ENCODE measurements at regions not wholly inside any gene's neighbourhood (a gene's known extent, or its start where the extent isn't known, plus 50 kb on each side); places are given as distances from the start of the nearest gene placed in this dataset.

DNA sequence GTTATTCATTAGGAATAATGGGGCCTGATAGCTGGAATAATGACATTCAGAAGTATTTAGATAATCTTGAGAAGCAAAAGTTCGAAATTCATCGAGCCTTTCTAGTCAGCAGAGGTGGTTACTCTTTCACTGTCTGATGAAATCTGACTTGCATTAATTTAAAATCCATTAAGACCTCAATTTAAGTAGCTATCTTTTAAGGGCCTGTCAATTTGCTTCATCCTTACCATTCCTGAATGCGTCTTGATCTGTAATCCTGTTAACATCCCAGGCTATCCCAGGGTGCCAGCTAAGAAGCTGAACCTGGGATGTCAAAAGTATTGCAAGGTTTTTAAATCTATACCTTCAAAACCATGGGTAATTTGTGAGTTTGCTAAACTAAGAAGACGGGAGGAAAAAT is 1491.0 kb upstream of the MIR17HG start:
- Histone ChIP-seq H3K9ac (ENCODE audit: low read length) (no peak overlapping the region), H3K4me3 (ENCODE audit: low read length) (no peak overlapping the region), H4K20me1 (ENCODE audit: insufficient read depth, low read length) (no peaks in the 10 kb centered on the region), H3K9me3 (ENCODE audit: insufficient read depth, low read length) (no peaks in the 10 kb centered on the region), H3K36me3 (replicated peaks; ENCODE audit: low read depth, low read length) (no peaks in the 10 kb centered on the region), H3K27ac (ENCODE audit: low read length) (no peak overlapping the region), H3K27me3 (ENCODE audit: low read depth, low read length) (no peaks in the 10 kb centered on the region), H3K79me2 (ENCODE audit: low read length) (no peaks in the 10 kb centered on the region), H3K4me2 (ENCODE audit: low read length) (no peak overlapping the region), H2AFZ (ENCODE audit: low read depth, low read length) (no peak overlapping the region), H3K4me1 (ENCODE audit: low read length) (peaks cover 12% of the 10 kb centered on the region)
- no peak for TF ChIP-seq EZH2phosphoT487 (IDR thresholded peaks at IDR 0.05; ENCODE audit: low read depth)
- TF ChIP-seq, protein P1, sequence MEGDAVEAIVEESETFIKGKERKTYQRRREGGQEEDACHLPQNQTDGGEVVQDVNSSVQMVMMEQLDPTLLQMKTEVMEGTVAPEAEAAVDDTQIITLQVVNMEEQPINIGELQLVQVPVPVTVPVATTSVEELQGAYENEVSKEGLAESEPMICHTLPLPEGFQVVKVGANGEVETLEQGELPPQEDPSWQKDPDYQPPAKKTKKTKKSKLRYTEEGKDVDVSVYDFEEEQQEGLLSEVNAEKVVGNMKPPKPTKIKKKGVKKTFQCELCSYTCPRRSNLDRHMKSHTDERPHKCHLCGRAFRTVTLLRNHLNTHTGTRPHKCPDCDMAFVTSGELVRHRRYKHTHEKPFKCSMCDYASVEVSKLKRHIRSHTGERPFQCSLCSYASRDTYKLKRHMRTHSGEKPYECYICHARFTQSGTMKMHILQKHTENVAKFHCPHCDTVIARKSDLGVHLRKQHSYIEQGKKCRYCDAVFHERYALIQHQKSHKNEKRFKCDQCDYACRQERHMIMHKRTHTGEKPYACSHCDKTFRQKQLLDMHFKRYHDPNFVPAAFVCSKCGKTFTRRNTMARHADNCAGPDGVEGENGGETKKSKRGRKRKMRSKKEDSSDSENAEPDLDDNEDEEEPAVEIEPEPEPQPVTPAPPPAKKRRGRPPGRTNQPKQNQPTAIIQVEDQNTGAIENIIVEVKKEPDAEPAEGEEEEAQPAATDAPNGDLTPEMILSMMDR (IDR thresholded peaks at IDR 0.05; ENCODE audit: low read depth, low read length) = no peak

DNA sequence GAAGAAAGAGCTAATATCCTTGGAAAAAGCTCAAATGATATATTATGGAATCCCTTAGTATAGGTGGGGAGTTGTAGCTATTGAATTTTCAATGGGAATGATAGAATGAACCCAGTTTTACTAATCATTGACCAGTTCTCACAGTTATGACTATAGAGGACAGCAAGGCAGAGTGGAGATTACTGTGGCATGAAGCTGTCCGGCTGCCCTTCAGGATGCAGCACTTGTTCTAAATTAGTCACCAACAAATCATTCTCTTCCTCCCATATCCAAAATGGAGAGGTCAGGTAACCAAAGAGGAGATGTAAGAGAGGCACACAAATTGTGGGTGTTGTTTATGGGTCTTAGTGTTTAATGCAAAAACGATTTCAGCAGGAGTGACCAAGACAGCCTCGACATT is 1490.0 kb upstream of the MIR17HG start:
- H2AFZ ChIP-seq (ENCODE audit: low read depth, low read length) = no peak overlapping the region
- H3K9ac ChIP-seq (ENCODE audit: low read length) = no peak overlapping the region
- no peaks in the 10 kb centered on the region for H3K9me3 ChIP-seq (ENCODE audit: insufficient read depth, low read length)
- no peaks in the 10 kb centered on the region for H4K20me1 ChIP-seq (ENCODE audit: insufficient read depth, low read length)
- no peak for TF ChIP-seq EZH2phosphoT487 (IDR thresholded peaks at IDR 0.05; ENCODE audit: low read depth)
- TF ChIP-seq, protein P1 (IDR thresholded peaks at IDR 0.05; ENCODE audit: low read depth, low read length) = no peak
- no peaks in the 10 kb centered on the region for H3K79me2 ChIP-seq (ENCODE audit: low read length)
- H3K4me1 ChIP-seq (ENCODE audit: low read length) = peaks cover 7% of the 10 kb centered on the region
- H3K4me3 ChIP-seq (ENCODE audit: low read length) = no peak overlapping the region
- H3K27ac ChIP-seq (ENCODE audit: low read length) = no peak overlapping the region
- H3K36me3 ChIP-seq (replicated peaks; ENCODE audit: low read depth, low read length) = no peaks in the 10 kb centered on the region
- H3K4me2 ChIP-seq (ENCODE audit: low read length) = no peak overlapping the region
- H3K27me3 ChIP-seq (ENCODE audit: low read depth, low read length) = no peaks in the 10 kb centered on the region

DNA sequence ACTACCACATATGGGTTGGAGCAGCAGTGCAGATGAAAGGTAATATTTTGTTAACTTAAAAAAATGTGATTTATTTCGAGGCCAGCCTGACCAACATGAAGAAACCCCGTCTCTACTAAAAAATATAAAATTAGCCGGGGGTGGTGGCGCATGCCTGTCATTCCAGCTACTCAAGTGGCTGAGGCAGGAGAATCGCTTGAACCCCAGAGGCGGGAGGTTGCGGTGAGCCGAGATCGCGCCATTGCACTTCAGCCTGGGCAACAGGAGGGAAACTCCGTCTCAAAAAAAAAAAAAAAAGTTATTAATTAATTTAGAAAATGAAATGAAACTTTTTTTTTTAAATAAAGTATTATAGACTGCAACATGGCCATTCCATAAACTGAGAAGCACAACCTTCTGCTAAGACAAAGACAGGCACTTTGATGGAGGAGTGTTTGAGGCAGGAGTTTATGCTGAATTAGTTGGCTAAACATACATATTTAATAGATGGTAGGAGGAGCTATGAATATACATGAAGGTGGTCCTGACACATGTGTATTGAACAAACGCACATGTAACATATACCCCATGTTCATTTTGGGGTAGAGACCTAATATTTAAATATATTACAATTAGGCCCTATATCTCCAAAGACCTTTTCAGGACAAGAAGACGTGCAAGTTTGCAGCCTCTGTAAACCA is 1485.3 kb upstream of the MIR17HG start:
- H4K20me1 ChIP-seq (ENCODE audit: insufficient read depth, low read length) = no peaks in the 10 kb centered on the region
- H3K36me3 ChIP-seq (replicated peaks; ENCODE audit: low read depth, low read length) = no peaks in the 10 kb centered on the region
- TF ChIP-seq, protein P1 (IDR thresholded peaks at IDR 0.05; ENCODE audit: low read depth, low read length) = no peak
- no peak for TF ChIP-seq EZH2phosphoT487 (IDR thresholded peaks at IDR 0.05; ENCODE audit: low read depth)
- H3K79me2 ChIP-seq (ENCODE audit: low read length) = no peaks in the 10 kb centered on the region
- H3K4me1 ChIP-seq (ENCODE audit: low read length) = no peaks in the 10 kb centered on the region
- H3K9me3 ChIP-seq (ENCODE audit: insufficient read depth, low read length) = no peaks in the 10 kb centered on the region
- H3K4me2 ChIP-seq (ENCODE audit: low read length) = no peak overlapping the region
- no peak overlapping the region for H2AFZ ChIP-seq (ENCODE audit: low read depth, low read length)
- H3K27me3 ChIP-seq (ENCODE audit: low read depth, low read length) = no peaks in the 10 kb centered on the region
- H3K9ac ChIP-seq (ENCODE audit: low read length) = no peak overlapping the region
- no peak overlapping the region for H3K27ac ChIP-seq (ENCODE audit: low read length)
- no peak overlapping the region for H3K4me3 ChIP-seq (ENCODE audit: low read length)

DNA sequence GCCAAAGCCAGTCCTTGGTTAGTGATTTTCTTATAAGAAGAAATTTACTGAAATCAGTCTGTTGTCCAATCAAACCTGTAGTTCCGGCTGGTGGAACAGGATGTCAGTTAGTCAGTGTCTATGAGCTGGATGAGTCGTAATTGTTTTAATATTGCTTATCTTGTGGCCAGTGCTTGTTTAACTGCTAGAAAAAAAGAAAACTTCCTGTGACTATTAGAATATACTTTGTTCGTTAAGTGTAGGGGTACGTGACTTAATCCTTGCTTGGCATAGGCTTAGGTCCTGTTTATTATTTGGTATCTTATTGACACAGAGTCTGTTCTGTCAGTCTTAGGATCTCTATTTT is 1484.8 kb upstream of the MIR17HG start:
- Histone ChIP-seq H3K4me2 (ENCODE audit: low read length) (no peak overlapping the region), H3K27ac (ENCODE audit: low read length) (no peak overlapping the region), H3K36me3 (replicated peaks; ENCODE audit: low read depth, low read length) (no peaks in the 10 kb centered on the region), H3K9ac (ENCODE audit: low read length) (no peak overlapping the region), H3K9me3 (ENCODE audit: insufficient read depth, low read length) (no peaks in the 10 kb centered on the region), H3K4me1 (ENCODE audit: low read length) (no peaks in the 10 kb centered on the region), H3K27me3 (ENCODE audit: low read depth, low read length) (no peaks in the 10 kb centered on the region), H4K20me1 (ENCODE audit: insufficient read depth, low read length) (no peaks in the 10 kb centered on the region), H2AFZ (ENCODE audit: low read depth, low read length) (no peak overlapping the region), H3K79me2 (ENCODE audit: low read length) (no peaks in the 10 kb centered on the region), H3K4me3 (ENCODE audit: low read length) (no peak overlapping the region)
- TF ChIP-seq, protein P1 (IDR thresholded peaks at IDR 0.05; ENCODE audit: low read depth, low read length) = no peak
- no peak for TF ChIP-seq EZH2phosphoT487 (IDR thresholded peaks at IDR 0.05; ENCODE audit: low read depth)

All from OCI-LY3 (cell line).